HEK293 (cell line): ENCODE measurements at regions not wholly inside any gene's neighbourhood (a gene's known extent, or its start where the extent isn't known, plus 50 kb on each side); places are given as distances from the start of the nearest gene placed in this dataset.

Experiments
- CTCF ChIP-seq: fragments of 450-650 bp; formaldehyde crosslinking; IDR thresholded peaks from 2 replicates; pipeline ENCODE4 v1.5.1; 2016; ENCODE audit warnings: missing biosample characterization, missing genetic modification characterization
- ELK4 ChIP-seq: IDR thresholded peaks from 2 replicates; pipeline ENCODE4 v1.6.1; 2011; ENCODE audit warnings: mild to moderate bottlenecking, low read depth, low read length, borderline replicate concordance
- KLF16 ChIP-seq: fragments of 450-650 bp; formaldehyde crosslinking; IDR thresholded peaks from 2 replicates; pipeline ENCODE4 v1.5.1; 2017; ENCODE audit warnings: missing biosample characterization, missing genetic modification characterization
- SP3 ChIP-seq: fragments of 450-650 bp; formaldehyde crosslinking; IDR thresholded peaks from 2 replicates; pipeline ENCODE4 v1.5.1; 2016; ENCODE audit warnings: missing biosample characterization, missing genetic modification characterization
- ZBTB11 ChIP-seq: fragments of 450-650 bp; formaldehyde crosslinking; conservative IDR thresholded peaks from 2 replicates; pipeline ENCODE4 v1.5.1; 2016; ENCODE audit warnings: low read depth, missing biosample characterization, missing genetic modification characterization
- ZNF121 ChIP-seq: fragments of 450-650 bp; formaldehyde crosslinking; IDR thresholded peaks from 2 replicates; pipeline ENCODE4 v1.5.1; 2016; ENCODE audit warnings: missing biosample characterization, missing genetic modification characterization
- ZNF146 ChIP-seq: fragments of 450-650 bp; formaldehyde crosslinking; IDR thresholded peaks from 2 replicates; pipeline ENCODE4 v1.5.1; 2016; ENCODE audit warnings: missing biosample characterization, missing genetic modification characterization
- ZNF24 ChIP-seq: fragments of 450-650 bp; formaldehyde crosslinking; IDR thresholded peaks from 2 replicates; pipeline ENCODE4 v1.5.1; 2016; ENCODE audit warnings: missing biosample characterization, missing genetic modification characterization
- ZNF302 ChIP-seq: fragments of 450-650 bp; formaldehyde crosslinking; IDR thresholded peaks from 2 replicates; pipeline ENCODE4 v1.5.1; 2016; ENCODE audit warnings: missing biosample characterization, missing genetic modification characterization, low read depth
- ZNF830 ChIP-seq: fragments of 450-650 bp; IDR thresholded peaks from 2 replicates; pipeline ENCODE4 v1.5.0; 2018; ENCODE audit warnings: missing biosample characterization, missing genetic modification characterization, low read depth, mild to moderate bottlenecking, moderate library complexity

DNA sequence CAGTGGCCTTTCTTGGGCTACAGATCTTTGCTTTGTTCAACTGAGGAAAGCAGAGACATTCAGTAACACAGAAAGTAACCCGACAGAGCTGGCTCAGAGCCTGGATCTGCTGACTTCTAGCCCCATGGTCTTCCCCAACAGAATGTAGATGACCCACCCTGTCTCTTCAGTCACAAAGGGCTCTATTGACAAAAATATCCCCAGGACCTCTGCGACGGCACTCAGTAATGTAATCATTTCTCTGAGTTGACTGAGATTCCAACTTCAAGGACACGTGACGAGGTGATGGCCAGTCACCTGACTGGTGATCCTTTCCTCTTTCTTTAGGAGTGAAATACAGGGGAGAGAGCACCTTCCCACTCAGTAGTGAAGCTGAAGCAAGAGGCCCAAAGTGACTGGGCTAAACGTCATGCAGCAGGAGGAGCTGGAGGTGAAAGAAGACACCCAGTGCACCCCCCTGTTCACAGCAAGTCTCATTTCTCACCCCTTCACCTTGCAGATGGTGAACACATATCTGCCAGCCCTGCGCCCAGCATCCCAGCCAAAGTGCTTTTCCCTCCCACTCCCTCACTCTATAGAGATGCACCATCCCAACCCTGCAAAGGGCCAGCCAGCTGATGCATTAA lies 179.2 kb upstream of the EGLN3 start:
- TF ChIP-seq ZNF830 (tag by site-specific recombination) = no peak
- no peak for TF ChIP-seq CTCF
- TF ChIP-seq ELK4 = no peak
- TF ChIP-seq SP3 = no peak
- no peak for TF ChIP-seq ZBTB11 (tag by site-specific recombination)
- no peak for TF ChIP-seq ZNF121 (tag by site-specific recombination)
- no peak for TF ChIP-seq KLF16 (tag by site-specific recombination)
- TF ChIP-seq ZNF24 (tag by site-specific recombination) = no peak
- no peak for TF ChIP-seq ZNF146 (tag by site-specific recombination)
- TF ChIP-seq ZNF302 = no peak
